LNCAP (cell line): ENCODE measurements at regions not wholly inside any gene's neighbourhood (a gene's known extent, or its start where the extent isn't known, plus 50 kb on each side); places are given as distances from the start of the nearest gene placed in this dataset.

Experiments used
- TF ChIP-seq, protein P1 (sequence below): fragments of 450-650 bp; IDR thresholded peaks from 2 replicates; pipeline ENCODE4 v1.5.1; 2017; ENCODE audit warnings: mild to moderate bottlenecking

DNA sequence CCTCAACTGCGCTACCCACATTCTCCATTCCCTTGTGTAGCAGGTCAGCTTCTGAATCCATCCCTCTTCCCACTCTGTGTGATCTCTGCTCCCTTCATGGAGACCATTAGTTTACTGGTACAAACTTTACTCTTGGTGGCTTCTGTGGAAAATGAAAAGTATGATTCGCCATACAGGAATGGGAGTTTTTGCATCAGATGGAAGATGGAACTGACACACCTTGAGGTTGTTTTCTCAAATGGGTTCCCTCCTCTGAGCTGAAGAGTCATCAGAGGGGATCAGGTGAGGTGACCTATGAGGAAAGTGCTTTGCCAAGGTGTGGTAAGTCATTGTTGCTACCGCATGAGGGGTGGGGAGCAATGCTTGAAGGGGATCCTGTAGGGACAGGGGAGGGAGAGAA, 266.8 kb downstream of the INHBA start:
- TF ChIP-seq, protein P1, sequence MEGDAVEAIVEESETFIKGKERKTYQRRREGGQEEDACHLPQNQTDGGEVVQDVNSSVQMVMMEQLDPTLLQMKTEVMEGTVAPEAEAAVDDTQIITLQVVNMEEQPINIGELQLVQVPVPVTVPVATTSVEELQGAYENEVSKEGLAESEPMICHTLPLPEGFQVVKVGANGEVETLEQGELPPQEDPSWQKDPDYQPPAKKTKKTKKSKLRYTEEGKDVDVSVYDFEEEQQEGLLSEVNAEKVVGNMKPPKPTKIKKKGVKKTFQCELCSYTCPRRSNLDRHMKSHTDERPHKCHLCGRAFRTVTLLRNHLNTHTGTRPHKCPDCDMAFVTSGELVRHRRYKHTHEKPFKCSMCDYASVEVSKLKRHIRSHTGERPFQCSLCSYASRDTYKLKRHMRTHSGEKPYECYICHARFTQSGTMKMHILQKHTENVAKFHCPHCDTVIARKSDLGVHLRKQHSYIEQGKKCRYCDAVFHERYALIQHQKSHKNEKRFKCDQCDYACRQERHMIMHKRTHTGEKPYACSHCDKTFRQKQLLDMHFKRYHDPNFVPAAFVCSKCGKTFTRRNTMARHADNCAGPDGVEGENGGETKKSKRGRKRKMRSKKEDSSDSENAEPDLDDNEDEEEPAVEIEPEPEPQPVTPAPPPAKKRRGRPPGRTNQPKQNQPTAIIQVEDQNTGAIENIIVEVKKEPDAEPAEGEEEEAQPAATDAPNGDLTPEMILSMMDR, result no peak

DNA sequence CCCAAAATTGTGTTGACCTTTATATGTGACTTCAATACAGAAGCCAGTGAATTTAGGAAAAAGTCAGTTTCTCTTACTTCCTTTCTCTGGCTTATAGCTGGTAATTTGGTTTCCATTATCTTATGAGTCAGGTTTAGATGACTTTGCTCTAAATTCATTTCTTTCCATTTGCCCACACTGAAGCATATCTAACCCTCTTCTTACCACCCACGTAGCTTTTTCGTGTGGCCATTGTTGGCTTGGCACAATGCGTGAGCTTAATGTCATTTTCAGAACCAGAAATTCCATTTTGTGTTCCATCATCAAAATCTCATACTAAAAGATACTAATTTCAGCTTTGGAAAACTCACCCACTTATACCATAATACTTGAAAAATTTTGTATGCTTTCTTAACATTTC, 271.2 kb downstream of the INHBA start:
- TF ChIP-seq, protein P1, result no peak

DNA sequence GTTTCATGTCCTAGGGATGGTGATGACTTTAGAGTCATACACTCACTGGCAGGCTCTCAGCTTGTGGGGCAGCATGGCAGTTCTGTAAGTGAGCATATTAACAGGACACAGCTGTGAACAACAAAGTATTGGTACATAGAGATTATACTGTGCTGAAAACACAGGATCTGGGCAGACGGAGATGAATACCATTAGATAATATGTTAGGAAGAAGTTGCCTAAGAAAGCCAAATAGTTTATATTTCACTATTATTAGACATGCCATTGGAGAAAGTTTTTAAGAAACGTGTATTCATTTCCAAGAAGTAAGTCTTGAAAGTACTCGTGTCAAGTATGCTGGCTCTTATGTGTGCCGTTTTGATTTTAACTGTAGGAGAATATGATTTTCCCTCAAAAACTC, 274.5 kb downstream of the INHBA start:
- TF ChIP-seq, protein P1, result no peak

DNA sequence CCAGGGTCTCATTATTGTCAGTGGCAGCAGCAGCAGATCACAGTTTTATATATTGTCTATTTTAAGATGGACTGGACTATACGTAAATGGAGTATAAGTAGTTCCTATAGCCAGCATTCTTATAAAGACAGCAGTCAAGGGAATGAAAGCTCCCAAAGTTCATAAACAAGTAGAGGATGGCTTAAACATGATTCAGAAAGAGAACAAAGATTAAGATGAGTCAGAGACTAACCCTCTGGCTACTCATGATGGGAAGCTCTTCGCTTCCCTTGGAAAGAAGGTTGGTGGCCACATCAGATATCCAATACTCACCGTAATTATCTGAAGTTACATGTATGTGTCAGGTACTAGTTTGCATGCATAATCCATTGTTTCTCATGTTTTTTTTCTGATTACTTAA, 277.0 kb downstream of the INHBA start:
- TF ChIP-seq, protein P1, result no peak

DNA sequence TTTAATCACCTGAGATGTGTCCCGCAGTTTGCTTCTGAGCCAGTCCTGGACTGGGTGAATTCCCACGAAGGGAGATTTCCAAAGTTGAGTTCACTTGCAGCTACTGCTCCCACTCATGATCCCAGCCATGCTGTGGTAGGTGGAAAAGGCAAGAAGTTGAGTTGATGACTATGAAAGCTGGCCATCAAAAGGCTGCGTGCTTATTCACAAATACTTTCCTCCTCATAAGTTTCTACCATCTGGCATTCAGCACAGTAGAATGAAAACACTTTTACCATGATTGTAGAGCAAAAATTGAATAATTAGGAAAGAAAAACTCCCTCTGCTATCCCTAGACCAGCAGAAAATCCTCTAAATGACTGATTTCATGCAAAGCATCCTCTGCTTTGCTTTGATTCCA, 281.8 kb downstream of the INHBA start:
- TF ChIP-seq, protein P1, result no peak

DNA sequence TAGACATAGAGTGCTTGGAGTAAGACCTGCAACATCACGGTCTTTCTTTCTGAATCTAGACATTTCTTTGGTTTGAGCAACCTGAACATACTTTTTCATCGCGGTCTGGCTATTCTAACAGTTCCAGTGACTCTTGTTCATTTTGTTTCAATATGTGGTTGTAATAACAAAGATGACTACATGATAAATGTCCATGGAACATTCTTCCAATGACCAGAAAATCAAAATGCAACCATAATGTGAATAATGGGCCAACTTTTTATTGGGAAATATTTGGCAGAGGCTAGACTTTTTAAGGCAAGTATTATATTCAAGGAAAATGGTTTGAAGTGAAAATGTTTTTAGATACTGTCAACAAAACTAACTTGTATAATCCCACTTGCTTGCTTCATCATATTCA, 282.5 kb downstream of the INHBA start:
- TF ChIP-seq, protein P1, result no peak

DNA sequence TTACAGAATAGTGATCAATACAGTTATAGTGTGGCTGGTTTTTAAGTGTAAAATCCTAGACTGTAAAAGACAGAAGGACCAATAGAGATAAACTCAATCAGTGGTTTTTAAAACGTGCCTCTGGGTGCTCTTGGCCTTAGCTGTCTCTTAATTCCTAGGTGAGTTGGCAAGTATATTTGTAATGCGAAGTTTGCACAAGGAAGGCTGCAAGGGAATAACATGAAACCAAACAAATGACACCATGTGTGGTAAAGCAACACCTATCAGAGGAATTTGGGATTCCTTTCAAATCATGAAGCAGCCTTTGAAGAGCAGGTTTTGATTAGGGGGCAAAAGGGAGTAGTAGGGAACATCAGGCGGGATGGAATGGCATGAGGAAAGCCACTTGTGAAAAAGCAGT, 284.6 kb downstream of the INHBA start:
- TF ChIP-seq, protein P1, result no peak

DNA sequence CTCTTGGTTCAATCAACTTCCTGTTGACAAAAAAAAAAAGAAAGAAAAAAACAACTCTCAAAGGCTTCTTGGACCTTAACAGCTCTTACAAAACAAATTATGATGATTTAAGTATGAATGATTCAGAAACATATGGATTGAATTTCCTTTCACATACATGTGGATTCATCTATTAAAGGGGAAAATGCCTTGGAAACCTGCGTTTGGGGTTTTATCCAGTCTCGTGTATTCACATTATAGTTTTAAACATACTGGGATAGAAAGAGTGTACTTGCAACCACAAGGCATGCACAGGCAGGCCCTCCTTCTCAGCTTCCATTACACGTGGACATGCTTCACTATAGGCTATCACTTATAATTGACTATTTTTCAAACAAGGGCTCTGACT, 286.7 kb downstream of the INHBA start:
- TF ChIP-seq, protein P1, result no peak
